ENCODE measurements at regions not wholly inside any gene's neighbourhood (a gene's known extent, or its start where the extent isn't known, plus 50 kb on each side); places are given as distances from the start of the nearest gene placed in this dataset.
"Not testable (repeated sequence)": the region's sequence is repeated elsewhere in the genome, so short reads cannot be mapped to it uniquely, and the experiment has no call there.

GRCh38 chr2:20499387-20499786 lies 52.5 kb downstream of the RHOB start:
- DNase-seq = no peak

GRCh38 chr2:20501974-20502373 lies 55.1 kb downstream of the RHOB start:
- no peak for DNase-seq

GRCh38 chr2:20502496-20502895 lies 55.6 kb downstream of the RHOB start:
- not testable (repeated sequence) for DNase-seq

GRCh38 chr2:20504174-20504573 lies 57.3 kb downstream of the RHOB start:
- DNase-seq = no peak

GRCh38 chr2:20506201-20506685 lies 59.4 kb downstream of the RHOB start:
- DNase-seq = no peak

GRCh38 chr2:20507166-20507692 lies 60.4 kb downstream of the RHOB start:
- DNase-seq = peak; percentile 36

GRCh38 chr2:20507711-20508110 lies 60.8 kb downstream of the RHOB start:
- no peak for DNase-seq

- DNase-seq = no peak
Measured at GRCh38 chr2:20509301-20509769, 62.5 kb downstream of the RHOB start.

GRCh38 chr2:20509770-20510490 lies 63.1 kb downstream of the RHOB start:
- DNase-seq = no peak

- DNase-seq = no peak
Measured at GRCh38 chr2:20511130-20511529, 64.3 kb downstream of the RHOB start.

- DNase-seq = no peak
Measured at GRCh38 chr2:20512061-20512605, 65.3 kb downstream of the RHOB start.

- DNase-seq = no peak
Measured at GRCh38 chr2:20513946-20514345, 67.1 kb downstream of the RHOB start.

GRCh38 chr2:20514596-20515269 lies 67.9 kb downstream of the RHOB start:
- no peak for DNase-seq

- no peak for DNase-seq
Measured at GRCh38 chr2:20515290-20516220, 68.7 kb downstream of the RHOB start.

GRCh38 chr2:20516291-20516645 lies 69.4 kb downstream of the RHOB start:
- DNase-seq = no peak

- DNase-seq = no peak
Measured at GRCh38 chr2:20516646-20517341, 69.9 kb downstream of the RHOB start.

GRCh38 chr2:20519309-20519708 lies 72.4 kb downstream of the RHOB start:
- DNase-seq = no peak

- DNase-seq = no peak
Measured at GRCh38 chr2:20520128-20520527, 73.3 kb downstream of the RHOB start.

- no peak for DNase-seq
Measured at GRCh38 chr2:20521193-20521592, 74.3 kb downstream of the RHOB start.

GRCh38 chr2:20521682-20522189 lies 74.9 kb downstream of the RHOB start:
- DNase-seq = no peak

- DNase-seq = no peak
Measured at GRCh38 chr2:20523073-20523798, 76.4 kb downstream of the RHOB start.
